Liver (tissue), 8 donors: ENCODE measurements at regions not wholly inside any gene's neighbourhood (a gene's known extent, or its start where the extent isn't known, plus 50 kb on each side); places are given as distances from the start of the nearest gene placed in this dataset.

Experiments used
- DNase-seq: peaks from one replicate; pipeline ENCODE4 v3.0.0-alpha.2; 2017; ENCODE audit warnings: low spot score
- H3K27ac ChIP-seq, 2 donors: one replicate each; pipeline ENCODE4 v1.7.0; 2013; ENCODE audit warnings: inconsistent platforms in 2 of 2, low read length in 2 of 2, control low read depth in 1 of 2, low read depth in 1 of 2, mild to moderate bottlenecking in 1 of 2
- H3K27me3 ChIP-seq, 4 donors: one replicate each; pipeline versions ENCODE4 v1.6.1 to v1.7.0; 2013; ENCODE audit warnings: low read length in 3 of 4, inconsistent platforms in 1 of 4, mild to moderate bottlenecking in 1 of 4, moderate library complexity in 1 of 4; ENCODE audit not compliant: control insufficient read depth in 4 of 4, insufficient read depth in 4 of 4
- H3K36me3 ChIP-seq, 4 donors: one replicate each; pipeline versions ENCODE4 v1.6.1 to v1.7.0; 2013; ENCODE audit warnings: low read length in 3 of 4, mild to moderate bottlenecking in 3 of 4, low read depth in 1 of 4, moderate library complexity in 1 of 4; ENCODE audit not compliant: control insufficient read depth in 4 of 4, insufficient read depth in 3 of 4
- H3K4me1 ChIP-seq, 4 donors: one replicate each; pipeline versions ENCODE4 v1.6.1 to v1.7.0; 2013; ENCODE audit warnings: low read length in 3 of 4, mild to moderate bottlenecking in 3 of 4, moderate library complexity in 1 of 4; ENCODE audit not compliant: control insufficient read depth in 4 of 4, insufficient read depth in 4 of 4
- H3K4me3 ChIP-seq, 3 donors: one replicate each; pipeline versions ENCODE4 v1.6.1 to v1.7.0; 2013; ENCODE audit warnings: low read length in 3 of 3, control low read depth in 1 of 3, low read depth in 1 of 3, mild to moderate bottlenecking in 1 of 3
- H3K9ac ChIP-seq, 2 donors: one replicate each; pipeline ENCODE4 v1.7.0; 2013; ENCODE audit warnings: low read length in 2 of 2, mild to moderate bottlenecking in 2 of 2, moderate library complexity in 2 of 2, control low read depth in 1 of 2, low read depth in 1 of 2
- H3K9me3 ChIP-seq, 4 donors: one replicate each; pipeline versions ENCODE4 v1.6.1 to v1.7.0; 2013; ENCODE audit warnings: low read length in 3 of 4; ENCODE audit not compliant: control insufficient read depth in 4 of 4
- EGR1 ChIP-seq, 2 donors: IDR thresholded peaks; 2 replicates each; pipeline ENCODE4 v1.6.1; 2016 to 2018; ENCODE audit warnings: antibody characterized with exemption in 2 of 2, low read depth in 2 of 2
- FOXA2 ChIP-seq: IDR thresholded peaks from 2 replicates; pipeline ENCODE4 v1.6.1; 2016; ENCODE audit warnings: antibody characterized with exemption
- HNF4A ChIP-seq, 2 donors: conservative IDR thresholded peaks; 2 replicates each; pipeline ENCODE4 v1.6.1; 2016; ENCODE audit warnings: antibody characterized with exemption in 2 of 2, mild to moderate bottlenecking in 2 of 2
- HNF4G ChIP-seq: IDR thresholded peaks from 2 replicates; pipeline ENCODE4 v1.6.1; 2016; ENCODE audit warnings: antibody characterized with exemption
- JUND ChIP-seq, 2 donors: IDR thresholded peaks; 2 replicates each; pipeline ENCODE4 v1.6.1; 2016; ENCODE audit warnings: antibody characterized with exemption in 2 of 2
- NR2F2 ChIP-seq: IDR thresholded peaks from 2 replicates; pipeline ENCODE4 v1.6.1; 2016; ENCODE audit warnings: antibody characterized with exemption
- RAD21 ChIP-seq, 2 donors: IDR thresholded peaks; 2 replicates each; pipeline ENCODE4 v1.6.1; 2016; ENCODE audit warnings: antibody characterized with exemption in 2 of 2, mild to moderate bottlenecking in 2 of 2
- REST ChIP-seq: IDR thresholded peaks from 2 replicates; pipeline ENCODE4 v1.6.1; 2016; ENCODE audit warnings: antibody characterized with exemption, mild to moderate bottlenecking
- SP1 ChIP-seq: IDR thresholded peaks from 2 replicates; pipeline ENCODE4 v1.6.1; 2018; ENCODE audit warnings: antibody characterized with exemption, mild to moderate bottlenecking
- TAF1 ChIP-seq: conservative IDR thresholded peaks from 2 replicates; pipeline ENCODE4 v1.6.1; 2016; ENCODE audit warnings: antibody characterized with exemption, mild to moderate bottlenecking
- YY1 ChIP-seq: IDR thresholded peaks from 2 replicates; pipeline ENCODE4 v1.6.1; 2016; ENCODE audit warnings: antibody characterized with exemption, mild to moderate bottlenecking
- WGBS: extraction: QIAGEN DNeasy Blood & Tissue Kit; methylation state at CpG from one replicate; pipeline ENCODE4 v1.1.7; 2013; 5-methylcytosine and 5-hydroxymethylcytosine counted together
- TF ChIP-seq, protein P1 (sequence below): IDR thresholded peaks from 2 replicates; pipeline ENCODE4 v1.6.1; 2016; ENCODE audit warnings: antibody characterized with exemption
- TF ChIP-seq, protein P2 (sequence below): fragments of 150-350 bp; IDR thresholded peaks from 2 replicates; pipeline ENCODE4 v1.5.1; 2017; ENCODE audit warnings: improper control_type of control experiment, low read depth, low read length; ENCODE audit not compliant: missing input control
- TF ChIP-seq, protein P3 (sequence below): IDR thresholded peaks from 2 replicates; pipeline ENCODE4 v1.6.1; 2016; ENCODE audit warnings: antibody characterized with exemption
- donor health status: healthy.
- donor health status: healthy.
- donor health status: healthy.
- donor health status: healthy.
- donor health status: healthy.

- H3K4me3 ChIP-seq: no peak overlapping the region
- DNase-seq: peak; percentile 58
- no peaks in the 10 kb centered on the region for H3K4me1 ChIP-seq
- no peaks in the 10 kb centered on the region for H3K36me3 ChIP-seq
- H3K9ac ChIP-seq: no peak overlapping the region
- no peak overlapping the region for H3K27ac ChIP-seq
- 24% methylated on average over 15 of the region's 15 CpGs for WGBS
- H3K27me3 ChIP-seq: peaks cover 0 to 13% (median 3%) of the 10 kb centered on the region in 4 donors
- peak in 1 of 2 donors; percentile 54 for TF ChIP-seq RAD21 (IDR thresholded peaks at IDR 0.05)
- no peak for TF ChIP-seq FOXA2
- no peak for TF ChIP-seq EGR1 (IDR thresholded peaks at IDR 0.05; ENCODE audit: low read depth in 2 of 2)
- TF ChIP-seq REST: no peak
- TF ChIP-seq, protein P1, sequence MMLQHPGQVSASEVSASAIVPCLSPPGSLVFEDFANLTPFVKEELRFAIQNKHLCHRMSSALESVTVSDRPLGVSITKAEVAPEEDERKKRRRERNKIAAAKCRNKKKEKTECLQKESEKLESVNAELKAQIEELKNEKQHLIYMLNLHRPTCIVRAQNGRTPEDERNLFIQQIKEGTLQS: no peak
- TF ChIP-seq HNF4A (conservative IDR thresholded peaks at IDR 0.05): no peak
- TF ChIP-seq, protein P2, sequence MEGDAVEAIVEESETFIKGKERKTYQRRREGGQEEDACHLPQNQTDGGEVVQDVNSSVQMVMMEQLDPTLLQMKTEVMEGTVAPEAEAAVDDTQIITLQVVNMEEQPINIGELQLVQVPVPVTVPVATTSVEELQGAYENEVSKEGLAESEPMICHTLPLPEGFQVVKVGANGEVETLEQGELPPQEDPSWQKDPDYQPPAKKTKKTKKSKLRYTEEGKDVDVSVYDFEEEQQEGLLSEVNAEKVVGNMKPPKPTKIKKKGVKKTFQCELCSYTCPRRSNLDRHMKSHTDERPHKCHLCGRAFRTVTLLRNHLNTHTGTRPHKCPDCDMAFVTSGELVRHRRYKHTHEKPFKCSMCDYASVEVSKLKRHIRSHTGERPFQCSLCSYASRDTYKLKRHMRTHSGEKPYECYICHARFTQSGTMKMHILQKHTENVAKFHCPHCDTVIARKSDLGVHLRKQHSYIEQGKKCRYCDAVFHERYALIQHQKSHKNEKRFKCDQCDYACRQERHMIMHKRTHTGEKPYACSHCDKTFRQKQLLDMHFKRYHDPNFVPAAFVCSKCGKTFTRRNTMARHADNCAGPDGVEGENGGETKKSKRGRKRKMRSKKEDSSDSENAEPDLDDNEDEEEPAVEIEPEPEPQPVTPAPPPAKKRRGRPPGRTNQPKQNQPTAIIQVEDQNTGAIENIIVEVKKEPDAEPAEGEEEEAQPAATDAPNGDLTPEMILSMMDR: peak; percentile 50
- TF ChIP-seq HNF4G: no peak
- TF ChIP-seq YY1: no peak
- no peak for TF ChIP-seq TAF1
- no peak for TF ChIP-seq SP1
- no peak for TF ChIP-seq JUND (IDR thresholded peaks at IDR 0.05)
- H3K9me3 ChIP-seq: peaks cover 4 to 15% (median 9%) of the 10 kb centered on the region in 4 donors
These were observed 197.4 kb upstream of the KCNG1 start for GRCh38 chr20:51220293-51220706.

- Histone ChIP-seq H3K4me1 (no peaks in the 10 kb centered on the region), H3K4me3 (no peak overlapping the region), H3K36me3 (no peaks in the 10 kb centered on the region), H3K27ac (no peak overlapping the region), H3K27me3 (peaks cover 0 to 13% (median 3%) of the 10 kb centered on the region in 4 donors), H3K9me3 (peaks cover 4 to 15% (median 9%) of the 10 kb centered on the region in 4 donors), H3K9ac (no peak overlapping the region)
- TF ChIP-seq, protein P1: no peak
- TF ChIP-seq TAF1 (no peak), NR2F2 (no peak)
- TF ChIP-seq, protein P2: no peak
- TF ChIP-seq, protein P3, sequence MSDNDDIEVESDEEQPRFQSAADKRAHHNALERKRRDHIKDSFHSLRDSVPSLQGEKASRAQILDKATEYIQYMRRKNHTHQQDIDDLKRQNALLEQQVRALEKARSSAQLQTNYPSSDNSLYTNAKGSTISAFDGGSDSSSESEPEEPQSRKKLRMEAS: no peak
- DNase-seq: no peak
- 91% methylated on average over 1 of the region's 1 CpG for WGBS
These were observed 196.6 kb upstream of the KCNG1 start for GRCh38 chr20:51219544-51219943.
